ENCODE measurements at regions not wholly inside any gene's neighbourhood (a gene's known extent, or its start where the extent isn't known, plus 50 kb on each side); places are given as distances from the start of the nearest gene placed in this dataset.

DNA sequence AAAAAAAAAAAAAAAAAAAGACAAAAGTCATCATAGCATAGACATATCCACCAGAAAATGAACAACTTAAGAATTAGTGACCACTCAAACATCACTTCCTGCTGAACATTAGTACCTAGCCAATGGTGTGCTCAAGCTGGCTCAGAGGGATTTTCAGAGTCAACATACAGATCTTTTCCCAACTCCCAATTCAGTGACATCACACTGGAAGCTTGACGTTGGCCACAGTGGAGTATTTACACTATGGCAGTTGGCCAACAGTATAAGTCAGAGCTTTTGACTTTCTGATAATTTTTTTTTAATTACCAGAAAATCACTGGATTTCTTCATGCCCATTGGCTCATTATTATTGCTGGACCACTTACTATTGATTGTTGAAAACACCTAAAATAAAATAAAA lies 383.5 kb downstream of the ARHGEF28 start:
- TF ChIP-seq CTCF (IDR thresholded peaks at IDR 0.05) = no peak

- TF ChIP-seq CTCF (IDR thresholded peaks at IDR 0.05) = no peak
Observed at GRCh38 chr5:74007193-74007592, 381.2 kb downstream of the ARHGEF28 start.

- no peak for TF ChIP-seq CTCF (IDR thresholded peaks at IDR 0.05)
Observed at GRCh38 chr5:73999297-73999696, 373.3 kb downstream of the ARHGEF28 start.

GRCh38 chr5:73998489-73998888 lies 372.5 kb downstream of the ARHGEF28 start:
- no peak for TF ChIP-seq CTCF (IDR thresholded peaks at IDR 0.05)

GRCh38 chr5:73997960-73998359 lies 372.0 kb downstream of the ARHGEF28 start:
- TF ChIP-seq CTCF (IDR thresholded peaks at IDR 0.05) = no peak

- TF ChIP-seq CTCF (IDR thresholded peaks at IDR 0.05) = no peak
Observed at GRCh38 chr5:73996151-73996755, 370.3 kb downstream of the ARHGEF28 start.

DNA sequence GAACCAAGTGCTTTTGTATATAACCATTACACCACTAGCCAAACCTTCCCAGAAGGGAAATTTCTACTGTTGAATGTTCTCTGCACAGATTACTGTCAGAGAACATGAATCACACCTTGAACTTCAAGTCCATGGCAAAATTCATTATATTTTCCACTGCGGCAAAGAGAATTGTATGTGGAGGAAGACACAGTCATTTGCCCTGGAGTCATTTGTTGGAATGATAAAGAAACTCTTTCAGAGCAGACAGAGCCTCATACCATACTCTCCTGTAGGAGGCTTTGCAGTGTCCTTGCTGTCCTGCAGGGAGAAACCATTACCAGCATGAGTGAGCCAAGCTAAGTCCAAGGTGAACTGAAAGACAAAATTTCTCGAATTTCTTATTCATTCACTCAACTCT lies 369.0 kb downstream of the ARHGEF28 start:
- TF ChIP-seq CTCF (IDR thresholded peaks at IDR 0.05) = no peak

All from LNCAP (cell line).